Gastrocnemius medialis (tissue), 4 donors: ENCODE measurements at regions not wholly inside any gene's neighbourhood (a gene's known extent, or its start where the extent isn't known, plus 50 kb on each side); places are given as distances from the start of the nearest gene placed in this dataset.

Experiments used
- ATAC-seq, 2 donors: fragments of 150-250 bp; one replicate each; pipeline ENCODE4 v1.9.1; 2016
- DNase-seq, 2 donors: peaks; one replicate each; pipeline ENCODE4 v3.0.0-alpha.2; 2019
- H3K27ac ChIP-seq, 4 donors: fragments of 200-600 bp; sonication (generic); 1 replicate in 1 of 4; 2 replicates in 3 of 4; pipeline ENCODE4 v1.5.1; 2016 to 2018; ENCODE audit warnings: mild to moderate bottlenecking in 2 of 4, moderate library complexity in 1 of 4
- H3K27me3 ChIP-seq, 3 donors: fragments of 200-600 bp; sonication (generic) in 2 of 3; 1 replicate in 1 of 3; 2 replicates in 2 of 3; pipeline versions ENCODE4 v1.5.1 to v1.6.0; 2016 to 2019; ENCODE audit warnings: mild to moderate bottlenecking in 1 of 3, moderate library complexity in 1 of 3
- H3K36me3 ChIP-seq, 2 donors: fragments of 200-600 bp; sonication (generic) in 1 of 2; one replicate each; pipeline ENCODE4 v1.5.1; 2017 to 2018
- H3K4me1 ChIP-seq, 2 donors: fragments of 200-600 bp; sonication (generic) in 1 of 2; one replicate each; pipeline ENCODE4 v1.5.1; 2016 to 2017; ENCODE audit warnings: mild to moderate bottlenecking in 2 of 2
- H3K4me3 ChIP-seq, 4 donors: fragments of 200-600 bp; sonication (generic) in 3 of 4; 1 replicate in 1 of 4; 2 replicates in 3 of 4; pipeline ENCODE4 v1.5.1; 2016 to 2019; ENCODE audit warnings: mild to moderate bottlenecking in 2 of 4
- H3K9me3 ChIP-seq, 3 donors: fragments of 200-600 bp; sonication (generic) in 2 of 3; 1 replicate in 1 of 3; 2 replicates in 2 of 3; pipeline ENCODE4 v1.5.1; 2016 to 2019
- CTCF ChIP-seq, 5 experiments: fragments of 450-650 bp in 3 of 5; fragments of 200-600 bp in 2 of 5; sonication (generic) in 2 of 5; IDR thresholded peaks in 4 of 5; conservative IDR thresholded peaks in 1 of 5; 1 replicate in 4 of 5; 2 replicates in 1 of 5; pipeline ENCODE4 v1.5.1; 2016 to 2019; ENCODE audit warnings: antibody characterized with exemption in 5 of 5, mild to moderate bottlenecking in 3 of 5, moderate library complexity in 3 of 5
- POLR2A ChIP-seq, 2 donors: fragments of 450-650 bp; IDR thresholded peaks; one replicate each; pipeline ENCODE4 v1.6.1; 2017; ENCODE audit warnings: antibody characterized with exemption in 2 of 2, mild to moderate bottlenecking in 2 of 2, moderate library complexity in 2 of 2
- in situ Hi-C, 4 donors: fragments of 200-750 bp; cut with MboI; loops; one replicate each; pipeline versions ENCODE4 v1.15.0 to v1.8.0; 2017; ENCODE audit warnings: low sequenced_read_pairs in 4 of 4
- intact Hi-C: fragments of 100-400 bp; cut with DNase I; formaldehyde crosslinking; loops from one replicate; pipeline ENCODE4 v1.15.1; 2023; ENCODE audit warnings: low total_unique reads

GRCh38 chr6:106832766-106833510, 141.6 kb downstream of the CD24 start:
- DNase-seq (no peak), ATAC-seq (no peak)
- Histone ChIP-seq H3K9me3 (no peaks in the 10 kb centered on the region), H3K27ac (no peak overlapping the region), H3K4me1 (no peaks in the 10 kb centered on the region), H3K4me3 (no peak overlapping the region), H3K36me3 (no peaks in the 10 kb centered on the region), H3K27me3 (no peaks in the 10 kb centered on the region)
- in situ Hi-C loops: no loop called here
- intact Hi-C loops: no loop called here
- TF ChIP-seq POLR2A (IDR thresholded peaks at IDR 0.05) (no peak), CTCF (IDR thresholded peaks at IDR 0.05 in 4 of 5, conservative IDR thresholded peaks at IDR 0.05 in 1 of 5) (no peak)

- no peak for ATAC-seq
- Histone ChIP-seq H3K27ac (no peak overlapping the region), H3K36me3 (no peaks in the 10 kb centered on the region), H3K4me3 (no peak overlapping the region), H3K27me3 (no peaks in the 10 kb centered on the region), H3K9me3 (no peaks in the 10 kb centered on the region), H3K4me1 (no peaks in the 10 kb centered on the region)
- intact Hi-C loops (no loop called here), in situ Hi-C loops (no loop called here)
- TF ChIP-seq POLR2A (IDR thresholded peaks at IDR 0.05) (no peak), CTCF (IDR thresholded peaks at IDR 0.05 in 4 of 5, conservative IDR thresholded peaks at IDR 0.05 in 1 of 5) (no peak)
- DNase-seq: no peak
These were observed 143.6 kb downstream of the CD24 start for GRCh38 chr6:106830930-106831329.

- H3K9me3 ChIP-seq: no peaks in the 10 kb centered on the region
- TF ChIP-seq POLR2A (IDR thresholded peaks at IDR 0.05) (no peak), CTCF (IDR thresholded peaks at IDR 0.05 in 4 of 5, conservative IDR thresholded peaks at IDR 0.05 in 1 of 5) (no peak)
- intact Hi-C loops (no loop called here), in situ Hi-C loops (no loop called here)
- no peak overlapping the region for H3K4me3 ChIP-seq
- H3K36me3 ChIP-seq: no peaks in the 10 kb centered on the region
- no peak for ATAC-seq
- H3K4me1 ChIP-seq: no peaks in the 10 kb centered on the region
- no peak overlapping the region for H3K27ac ChIP-seq
- H3K27me3 ChIP-seq: no peaks in the 10 kb centered on the region
- DNase-seq: no peak
These were observed 145.1 kb downstream of the CD24 start for GRCh38 chr6:106829451-106829850.

- H3K36me3 ChIP-seq: no peaks in the 10 kb centered on the region
- TF ChIP-seq POLR2A (IDR thresholded peaks at IDR 0.05): no peak
- TF ChIP-seq CTCF (IDR thresholded peaks at IDR 0.05 in 4 of 5, conservative IDR thresholded peaks at IDR 0.05 in 1 of 5): no peak
- no peaks in the 10 kb centered on the region for H3K9me3 ChIP-seq
- intact Hi-C loops: no loop called here
- no peaks in the 10 kb centered on the region for H3K4me1 ChIP-seq
- DNase-seq: no peak
- H3K4me3 ChIP-seq: no peak overlapping the region
- no peak for ATAC-seq
- no peak overlapping the region for H3K27ac ChIP-seq
- in situ Hi-C loops: no loop called here
- H3K27me3 ChIP-seq: no peaks in the 10 kb centered on the region
These were observed 147.4 kb downstream of the CD24 start for GRCh38 chr6:106827081-106827480.

- no peaks in the 10 kb centered on the region for H3K9me3 ChIP-seq
- H3K27me3 ChIP-seq: no peaks in the 10 kb centered on the region
- no peak for TF ChIP-seq POLR2A (IDR thresholded peaks at IDR 0.05)
- no peak for TF ChIP-seq CTCF (IDR thresholded peaks at IDR 0.05 in 4 of 5, conservative IDR thresholded peaks at IDR 0.05 in 1 of 5)
- H3K4me1 ChIP-seq: no peaks in the 10 kb centered on the region
- no peak overlapping the region for H3K27ac ChIP-seq
- DNase-seq (no peak), ATAC-seq (no peak)
- intact Hi-C loops (no loop called here), in situ Hi-C loops (no loop called here)
- no peak overlapping the region for H3K4me3 ChIP-seq
- H3K36me3 ChIP-seq: no peaks in the 10 kb centered on the region
These were observed 149.4 kb downstream of the CD24 start for GRCh38 chr6:106825156-106825555.
